ENCODE measurements at regions not wholly inside any gene's neighbourhood (a gene's known extent, or its start where the extent isn't known, plus 50 kb on each side); places are given as distances from the start of the nearest gene placed in this dataset.

DNA sequence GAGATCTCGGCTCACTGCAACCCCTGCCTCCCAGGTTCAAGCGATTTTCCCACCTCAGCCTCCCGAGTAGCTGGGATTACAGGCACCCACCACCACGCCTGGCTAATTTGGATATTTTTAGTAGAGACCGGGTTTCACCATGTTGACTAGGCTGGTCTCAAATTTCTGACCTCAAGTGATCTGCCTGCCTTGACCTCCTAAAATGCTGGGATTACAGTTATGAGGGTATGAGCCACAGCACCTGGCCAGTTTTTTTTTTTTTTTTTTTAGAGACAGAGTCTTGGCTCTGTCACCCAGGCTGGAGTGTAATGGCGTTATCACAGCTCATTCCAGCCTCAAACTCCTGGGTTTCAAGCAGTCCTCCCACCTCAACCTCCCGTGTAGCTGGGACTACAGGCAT is 54.9 kb upstream of the PRR5 start:
- BruUV-seq (replicated peaks) = no TSS peak
- POLR2A ChIA-PET (ENCODE audit: low non-redundant PET) = no interaction called here
- CTCF ChIA-PET = interaction anchor here (0.6 to 0.7 kb wide), 2 partner anchors 38 to 670 kb away, joined by 3 to 5 read pairs; no protein-coding TSS in a partner anchor
- Histone ChIP-seq H3K4me1 (ENCODE audit: insufficient read depth, low read length, poor library complexity, severe bottlenecking) (no peaks in the 10 kb centered on the region), H3K27me3 (replicated peaks; ENCODE audit: insufficient read depth, low read depth, low read length, poor library complexity) (peaks cover 5% of the 10 kb centered on the region), H3K36me3 (ENCODE audit: insufficient read depth, low read length, poor library complexity, severe bottlenecking) (no peaks in the 10 kb centered on the region), H3K9me3 (ENCODE audit: low read depth, low read length, poor library complexity, severe bottlenecking) (no peaks in the 10 kb centered on the region), H3K27ac (ENCODE audit: low read depth, low read length, poor library complexity, severe bottlenecking) (no peak overlapping the region), H3K4me3 (ENCODE audit: low read depth, low read length, poor library complexity, severe bottlenecking) (no peak overlapping the region)
- DNase-seq (ENCODE audit: low spot score) = no peak
- no peak for TF ChIP-seq EZH2 (IDR thresholded peaks at IDR 0.05; ENCODE audit: borderline replicate concordance, low read depth, low read length, poor library complexity, severe bottlenecking)
- TF ChIP-seq, protein P1, sequence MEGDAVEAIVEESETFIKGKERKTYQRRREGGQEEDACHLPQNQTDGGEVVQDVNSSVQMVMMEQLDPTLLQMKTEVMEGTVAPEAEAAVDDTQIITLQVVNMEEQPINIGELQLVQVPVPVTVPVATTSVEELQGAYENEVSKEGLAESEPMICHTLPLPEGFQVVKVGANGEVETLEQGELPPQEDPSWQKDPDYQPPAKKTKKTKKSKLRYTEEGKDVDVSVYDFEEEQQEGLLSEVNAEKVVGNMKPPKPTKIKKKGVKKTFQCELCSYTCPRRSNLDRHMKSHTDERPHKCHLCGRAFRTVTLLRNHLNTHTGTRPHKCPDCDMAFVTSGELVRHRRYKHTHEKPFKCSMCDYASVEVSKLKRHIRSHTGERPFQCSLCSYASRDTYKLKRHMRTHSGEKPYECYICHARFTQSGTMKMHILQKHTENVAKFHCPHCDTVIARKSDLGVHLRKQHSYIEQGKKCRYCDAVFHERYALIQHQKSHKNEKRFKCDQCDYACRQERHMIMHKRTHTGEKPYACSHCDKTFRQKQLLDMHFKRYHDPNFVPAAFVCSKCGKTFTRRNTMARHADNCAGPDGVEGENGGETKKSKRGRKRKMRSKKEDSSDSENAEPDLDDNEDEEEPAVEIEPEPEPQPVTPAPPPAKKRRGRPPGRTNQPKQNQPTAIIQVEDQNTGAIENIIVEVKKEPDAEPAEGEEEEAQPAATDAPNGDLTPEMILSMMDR (conservative IDR thresholded peaks at IDR 0.05; ENCODE audit: low read depth, low read length) = no peak
- intact Hi-C loops (cut with micrococcal nuclease; ENCODE audit: unreplicated experiment) = no loop called here

GRCh38 chr22:44646668-44647067 is 55.3 kb upstream of the PRR5 start:
- no peak for TF ChIP-seq EZH2 (IDR thresholded peaks at IDR 0.05; ENCODE audit: borderline replicate concordance, low read depth, low read length, poor library complexity, severe bottlenecking)
- TF ChIP-seq, protein P1 (conservative IDR thresholded peaks at IDR 0.05; ENCODE audit: low read depth, low read length) = no peak
- no TSS peak for BruUV-seq (replicated peaks)
- intact Hi-C loops (cut with micrococcal nuclease; ENCODE audit: unreplicated experiment) = no loop called here
- H3K4me1 ChIP-seq (ENCODE audit: insufficient read depth, low read length, poor library complexity, severe bottlenecking) = no peaks in the 10 kb centered on the region
- no peaks in the 10 kb centered on the region for H3K36me3 ChIP-seq (ENCODE audit: insufficient read depth, low read length, poor library complexity, severe bottlenecking)
- ChIA-PET CTCF (interaction anchor here (0.6 to 0.7 kb wide), 2 partner anchors 38 to 669 kb away, joined by 3 to 5 read pairs; no protein-coding TSS in a partner anchor), POLR2A (ENCODE audit: low non-redundant PET) (no interaction called here)
- H3K27me3 ChIP-seq (replicated peaks; ENCODE audit: insufficient read depth, low read depth, low read length, poor library complexity) = peaks cover 4% of the 10 kb centered on the region
- H3K27ac ChIP-seq (ENCODE audit: low read depth, low read length, poor library complexity, severe bottlenecking) = no peak overlapping the region
- DNase-seq (ENCODE audit: low spot score) = no peak
- no peak overlapping the region for H3K4me3 ChIP-seq (ENCODE audit: low read depth, low read length, poor library complexity, severe bottlenecking)
- H3K9me3 ChIP-seq (ENCODE audit: low read depth, low read length, poor library complexity, severe bottlenecking) = no peaks in the 10 kb centered on the region

- BruUV-seq (replicated peaks) = no TSS peak
- no peak for DNase-seq (ENCODE audit: low spot score)
Measured at GRCh38 chr22:44646141-44646540, 55.9 kb upstream of the PRR5 start.

More at GRCh38 chr22:44646141-44646540, 55.9 kb upstream of the PRR5 start:
- Histone ChIP-seq H3K27ac (ENCODE audit: low read depth, low read length, poor library complexity, severe bottlenecking) (no peak overlapping the region), H3K9me3 (ENCODE audit: low read depth, low read length, poor library complexity, severe bottlenecking) (no peaks in the 10 kb centered on the region), H3K4me3 (ENCODE audit: low read depth, low read length, poor library complexity, severe bottlenecking) (no peak overlapping the region), H3K27me3 (replicated peaks; ENCODE audit: insufficient read depth, low read depth, low read length, poor library complexity) (peaks cover 2% of the 10 kb centered on the region), H3K4me1 (ENCODE audit: insufficient read depth, low read length, poor library complexity, severe bottlenecking) (no peaks in the 10 kb centered on the region), H3K36me3 (ENCODE audit: insufficient read depth, low read length, poor library complexity, severe bottlenecking) (no peaks in the 10 kb centered on the region)
- TF ChIP-seq, protein P1 (conservative IDR thresholded peaks at IDR 0.05; ENCODE audit: low read depth, low read length) = no peak
- TF ChIP-seq EZH2 (IDR thresholded peaks at IDR 0.05; ENCODE audit: borderline replicate concordance, low read depth, low read length, poor library complexity, severe bottlenecking) = no peak
- CTCF ChIA-PET = no interaction called here
- POLR2A ChIA-PET (ENCODE audit: low non-redundant PET) = no interaction called here
- intact Hi-C loops (cut with micrococcal nuclease; ENCODE audit: unreplicated experiment) = no loop called here

Data from A673 (cell line).